ENCODE measurements at regions not wholly inside any gene's neighbourhood (a gene's known extent, or its start where the extent isn't known, plus 50 kb on each side); places are given as distances from the start of the nearest gene placed in this dataset.
"Not testable (repeated sequence)": the region's sequence is repeated elsewhere in the genome, so short reads cannot be mapped to it uniquely, and the experiment has no call there.

- not testable (repeated sequence) for DNase-seq (ENCODE audit: insufficient read length, low spot score); FAIRE-seq
Measured at GRCh38 chr9:85792057-85792456, 50.3 kb upstream of the AGTPBP1 start.

GRCh38 chr9:85802978-85803695 is 61.4 kb upstream of the AGTPBP1 start:
- DNase-seq (ENCODE audit: insufficient read length, low spot score); FAIRE-seq: not testable (repeated sequence)

DNA sequence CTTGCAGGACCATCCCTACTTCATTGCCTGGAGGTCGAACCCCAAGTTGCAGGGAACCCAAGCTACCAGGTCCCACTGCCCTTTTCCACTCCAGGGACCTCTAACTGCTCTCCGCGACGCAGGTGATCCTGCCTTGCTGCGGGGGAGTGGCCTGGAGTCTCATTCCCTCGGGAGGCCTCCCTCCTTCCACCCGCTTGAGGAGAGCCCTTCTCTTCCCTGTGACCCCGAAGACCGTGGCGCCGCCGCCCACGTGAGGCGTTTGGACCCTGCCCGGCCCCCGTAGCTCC is 63.0 kb upstream of the AGTPBP1 start:
- DNase-seq (ENCODE audit: insufficient read length, low spot score) = peak; percentile 34
- FAIRE-seq = peak; percentile 81

- FAIRE-seq = not testable (repeated sequence)
- DNase-seq (ENCODE audit: insufficient read length, low spot score) = peak; percentile 65
Measured at GRCh38 chr9:85805134-85806005, 63.6 kb upstream of the AGTPBP1 start.

DNA sequence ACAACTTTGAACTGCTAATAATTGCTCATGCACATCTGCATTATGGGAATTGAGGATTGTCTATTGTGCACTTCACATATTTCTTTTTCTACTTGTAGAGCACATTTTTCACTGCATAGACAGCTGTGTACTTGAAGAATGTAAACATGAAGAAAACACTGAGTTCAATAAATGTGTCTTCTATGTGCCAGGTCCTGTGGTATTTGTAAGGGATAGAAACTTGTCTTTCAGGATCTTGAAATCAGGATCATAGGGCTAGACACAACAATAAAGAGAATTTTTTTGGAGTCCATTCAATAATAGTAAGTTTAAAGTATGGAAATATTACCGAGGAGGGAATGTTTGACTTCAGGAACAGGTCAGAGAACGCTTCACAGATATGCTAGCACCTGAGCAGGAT is 66.6 kb upstream of the AGTPBP1 start:
- peak; percentile 78 for FAIRE-seq

DNA sequence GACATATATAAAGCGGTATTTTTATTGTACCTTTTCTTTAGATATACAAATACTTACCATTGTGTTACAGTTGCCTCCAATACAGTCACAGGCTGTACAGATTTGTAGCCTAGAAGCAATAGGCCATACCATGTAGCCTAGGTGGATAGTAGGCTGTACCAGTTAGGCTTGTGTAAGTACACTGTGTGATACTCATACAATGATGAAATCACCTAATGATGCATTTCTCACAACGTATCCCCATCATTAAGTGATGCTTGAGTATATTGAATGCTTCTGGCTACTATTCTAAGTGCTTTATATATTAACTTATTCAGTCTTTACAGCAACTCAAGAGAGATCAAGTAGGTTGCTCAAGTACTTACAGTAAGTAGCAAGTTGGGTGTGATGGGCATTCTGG is 71.6 kb upstream of the AGTPBP1 start:
- FAIRE-seq = peak; percentile 93
- not testable (repeated sequence) for DNase-seq (ENCODE audit: insufficient read length, low spot score)

More for the DNA sequence above, 66.6 kb upstream of the AGTPBP1 start:
- not testable (repeated sequence) for DNase-seq (ENCODE audit: insufficient read length, low spot score)

DNA sequence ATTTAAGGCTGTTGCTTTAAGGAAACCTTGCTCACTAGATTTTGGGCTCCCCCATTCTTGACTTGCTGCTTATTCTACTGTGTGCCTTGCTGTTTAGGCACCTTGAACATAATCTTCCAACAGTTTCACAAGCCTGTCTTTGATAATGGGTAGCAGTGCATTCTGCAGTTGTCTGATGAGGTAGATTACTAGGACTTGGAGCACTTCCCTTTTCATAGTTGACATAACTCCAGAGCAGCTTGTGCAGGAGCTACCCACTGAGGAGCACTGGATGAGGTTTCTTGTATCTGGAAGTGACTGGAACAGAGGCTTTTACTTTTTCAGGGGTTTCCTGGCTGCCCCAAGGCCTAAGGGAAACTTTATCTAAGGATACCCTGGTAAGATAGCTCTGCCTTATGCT is 73.0 kb upstream of the AGTPBP1 start:
- FAIRE-seq = peak; percentile 93
- not testable (repeated sequence) for DNase-seq (ENCODE audit: insufficient read length, low spot score)

DNA sequence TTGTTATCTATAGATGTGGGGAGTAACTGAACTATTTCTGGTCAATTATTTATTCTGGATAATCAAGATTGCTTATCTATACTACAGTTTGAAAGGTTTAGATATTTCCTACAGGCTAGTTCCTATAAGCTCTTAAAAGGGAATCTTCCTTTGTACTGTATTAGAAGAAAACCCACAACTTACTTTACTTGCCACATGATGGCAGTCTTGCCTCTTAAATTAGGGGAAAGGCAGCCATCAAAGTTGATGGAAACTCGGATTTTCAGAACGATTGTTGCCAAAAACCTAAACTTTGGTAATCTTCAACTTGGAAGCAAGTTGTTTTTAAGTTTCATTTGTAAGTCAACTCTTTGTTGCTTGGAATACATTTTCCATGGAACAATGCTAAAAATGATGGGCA is 77.2 kb upstream of the AGTPBP1 start:
- not testable (repeated sequence) for DNase-seq (ENCODE audit: insufficient read length, low spot score)
- FAIRE-seq = peak; percentile 100

GRCh38 chr9:85820598-85820997 is 78.8 kb upstream of the AGTPBP1 start:
- DNase-seq (ENCODE audit: insufficient read length, low spot score) = not testable (repeated sequence)
- FAIRE-seq = peak; percentile 79

GRCh38 chr9:85824949-85825348 is 83.2 kb upstream of the AGTPBP1 start:
- not testable (repeated sequence) for DNase-seq (ENCODE audit: insufficient read length, low spot score)

DNA sequence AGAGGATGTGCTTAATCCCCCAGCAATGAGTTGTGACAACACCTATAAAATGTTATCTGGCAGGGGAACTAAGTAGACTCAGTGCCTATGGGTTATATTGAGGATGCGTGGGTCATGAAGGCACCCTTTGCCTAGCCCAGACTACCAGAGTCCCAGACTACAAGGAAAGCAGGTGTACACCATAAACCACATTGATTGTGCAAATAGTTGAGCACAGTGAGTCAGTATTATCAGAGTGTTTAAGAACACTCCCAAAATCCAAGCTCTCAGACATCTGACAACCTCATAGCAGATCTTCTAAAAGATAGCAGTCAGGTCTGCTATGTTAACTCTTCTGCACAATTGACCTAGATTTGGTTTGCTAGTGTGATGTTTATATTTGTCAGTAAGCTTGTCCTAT is 92.8 kb upstream of the AGTPBP1 start:
- FAIRE-seq = peak; percentile 98
- DNase-seq (ENCODE audit: insufficient read length, low spot score) = not testable (repeated sequence)

More at GRCh38 chr9:85824949-85825348, 83.2 kb upstream of the AGTPBP1 start:
- peak; percentile 98 for FAIRE-seq

DNA sequence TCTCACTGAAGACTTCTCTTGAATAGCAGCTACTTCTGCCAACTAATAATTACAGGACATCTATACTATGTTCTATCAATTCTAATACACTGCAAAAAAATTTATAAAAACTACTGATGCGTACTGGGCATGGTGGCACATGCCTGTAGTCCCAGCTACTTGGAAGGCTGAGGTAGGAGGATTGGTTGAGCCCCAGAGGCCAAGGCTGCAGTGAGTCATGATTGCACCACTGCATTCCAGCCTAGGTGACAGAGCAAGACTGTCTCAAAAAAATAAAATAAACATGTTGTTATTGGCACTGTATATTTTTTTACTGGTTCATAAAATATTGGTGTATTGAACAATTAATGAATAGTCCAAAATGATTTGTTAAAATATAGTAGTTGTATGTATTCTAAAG is 97.0 kb upstream of the NAA35 start:
- DNase-seq (ENCODE audit: insufficient read length, low spot score) = not testable (repeated sequence)
- FAIRE-seq = peak; percentile 50

- FAIRE-seq; DNase-seq (ENCODE audit: insufficient read length, low spot score): not testable (repeated sequence)
Measured at GRCh38 chr9:85847782-85848181, 93.2 kb upstream of the NAA35 start.

GRCh38 chr9:85858056-85858750 is 82.7 kb upstream of the NAA35 start:
- FAIRE-seq = no peak
- TF ChIP-seq POLR2A (IDR thresholded peaks at IDR 0.05; ENCODE audit: low read depth, low read length) = no peak

DNA sequence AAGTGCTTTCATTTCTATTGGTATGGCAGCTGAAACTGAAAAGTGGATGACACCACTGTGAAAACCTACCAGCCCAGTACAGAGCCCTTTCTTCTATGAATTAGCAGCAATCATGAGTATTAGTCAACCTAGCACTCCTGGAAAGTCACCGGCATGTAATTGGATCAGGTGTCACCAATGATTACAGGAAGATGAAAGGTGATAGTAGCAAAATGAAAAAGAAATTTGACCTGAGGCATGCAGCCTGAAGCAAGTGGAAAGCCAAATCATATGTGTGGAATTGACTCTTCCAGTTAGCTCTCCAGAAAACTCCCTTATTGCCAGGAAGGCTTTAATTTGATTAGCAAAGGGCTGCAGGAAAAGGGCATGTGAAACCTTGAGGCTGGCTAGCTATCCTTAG is 81.2 kb upstream of the NAA35 start:
- TF ChIP-seq POLR2A (IDR thresholded peaks at IDR 0.05; ENCODE audit: low read depth, low read length) = no peak
- FAIRE-seq = no peak
- no peak for DNase-seq (ENCODE audit: insufficient read length, low spot score)

More at GRCh38 chr9:85858056-85858750, 82.7 kb upstream of the NAA35 start:
- no peak for DNase-seq (ENCODE audit: insufficient read length, low spot score)

GRCh38 chr9:85861882-85862281 is 79.1 kb upstream of the NAA35 start:
- not testable (repeated sequence) for FAIRE-seq; DNase-seq (ENCODE audit: insufficient read length, low spot score)

All from H54 (cell line).